ENCODE measurements at regions not wholly inside any gene's neighbourhood (a gene's known extent, or its start where the extent isn't known, plus 50 kb on each side); places are given as distances from the start of the nearest gene placed in this dataset.

- intact Hi-C loops (cut with DNase I; ENCODE audit: low total_unique reads) = no loop called here
- DNase-seq (ENCODE audit: low spot score in 2 of 2) = no peak
- Histone ChIP-seq H3K27ac (peak overlapping the region in 1 of 2 donors; percentile 61), H3K4me3 (no peak overlapping the region), H3K27me3 (no peaks in the 10 kb centered on the region), H3K4me1 (no peaks in the 10 kb centered on the region), H3K9me3 (no peaks in the 10 kb centered on the region), H3K36me3 (no peaks in the 10 kb centered on the region)
- no peak for TF ChIP-seq CTCF (IDR thresholded peaks at IDR 0.05)
- no peak for TF ChIP-seq POLR2A (IDR thresholded peaks at IDR 0.05)
- no peak for TF ChIP-seq POLR2AphosphoS5 (IDR thresholded peaks at IDR 0.05)
These were observed 136.5 kb upstream of the CCND2 start for GRCh38 chr12:4137015-4137414.

- no peak for DNase-seq (ENCODE audit: low spot score in 2 of 2)
- H3K4me3 ChIP-seq = no peak overlapping the region
- H3K27ac ChIP-seq = peak overlapping the region; percentile 30 to 61
- TF ChIP-seq CTCF (IDR thresholded peaks at IDR 0.05) (no peak), POLR2AphosphoS5 (IDR thresholded peaks at IDR 0.05) (no peak), POLR2A (IDR thresholded peaks at IDR 0.05) (no peak)
- no peaks in the 10 kb centered on the region for H3K27me3 ChIP-seq
- no peaks in the 10 kb centered on the region for H3K4me1 ChIP-seq
- H3K36me3 ChIP-seq = no peaks in the 10 kb centered on the region
- intact Hi-C loops (cut with DNase I; ENCODE audit: low total_unique reads) = no loop called here
- H3K9me3 ChIP-seq = peaks cover 0 to 8% of the 10 kb centered on the region in 2 donors
These were observed 137.5 kb upstream of the CCND2 start for GRCh38 chr12:4135919-4136605.

GRCh38 chr12:4134448-4135263 is 138.9 kb upstream of the CCND2 start:
- Histone ChIP-seq H3K9me3 (peaks cover 0 to 11% of the 10 kb centered on the region in 2 donors), H3K36me3 (no peaks in the 10 kb centered on the region), H3K27me3 (no peaks in the 10 kb centered on the region), H3K4me1 (no peaks in the 10 kb centered on the region), H3K4me3 (no peak overlapping the region), H3K27ac (no peak overlapping the region)
- intact Hi-C loops (cut with DNase I; ENCODE audit: low total_unique reads) = no loop called here
- DNase-seq (ENCODE audit: low spot score in 2 of 2) = no peak
- TF ChIP-seq POLR2A (IDR thresholded peaks at IDR 0.05) = no peak
- no peak for TF ChIP-seq POLR2AphosphoS5 (IDR thresholded peaks at IDR 0.05)
- TF ChIP-seq CTCF (IDR thresholded peaks at IDR 0.05) = no peak

GRCh38 chr12:4133636-4134447 is 139.7 kb upstream of the CCND2 start:
- intact Hi-C loops (cut with DNase I; ENCODE audit: low total_unique reads) = no loop called here
- Histone ChIP-seq H3K4me1 (no peaks in the 10 kb centered on the region), H3K4me3 (no peak overlapping the region), H3K36me3 (no peaks in the 10 kb centered on the region), H3K9me3 (peaks cover 0 to 11% of the 10 kb centered on the region in 2 donors), H3K27ac (no peak overlapping the region), H3K27me3 (no peaks in the 10 kb centered on the region)
- no peak for DNase-seq (ENCODE audit: low spot score in 2 of 2)
- no peak for TF ChIP-seq POLR2AphosphoS5 (IDR thresholded peaks at IDR 0.05)
- no peak for TF ChIP-seq POLR2A (IDR thresholded peaks at IDR 0.05)
- no peak for TF ChIP-seq CTCF (IDR thresholded peaks at IDR 0.05)

Measured in breast epithelium (tissue), 4 donors.